ENCODE measurements at regions not wholly inside any gene's neighbourhood (a gene's known extent, or its start where the extent isn't known, plus 50 kb on each side); places are given as distances from the start of the nearest gene placed in this dataset.

GRCh38 chr3:166472015-166472414, 634.8 kb upstream of the BCHE start:
- TF ChIP-seq CTCF (IDR thresholded peaks at IDR 0.05; ENCODE audit: low read depth, low read length, poor library complexity, severe bottlenecking) = no peak
- TF ChIP-seq EZH2phosphoT487 (IDR thresholded peaks at IDR 0.05; ENCODE audit: borderline replicate concordance, low read length) = no peak
